Neuronal stem cell (in vitro differentiated cells): ENCODE measurements at regions not wholly inside any gene's neighbourhood (a gene's known extent, or its start where the extent isn't known, plus 50 kb on each side); places are given as distances from the start of the nearest gene placed in this dataset.

Experiments
- DNase-seq: peaks from one replicate; pipeline ENCODE4 v3.0.0-alpha.2; 2013; ENCODE audit warnings: low spot score
- H2AFZ ChIP-seq: one replicate; pipeline ENCODE4 v1.6.1; 2013; ENCODE audit warnings: mild to moderate bottlenecking, low read length, inconsistent platforms
- H2AK5ac ChIP-seq: 2 replicates; pipeline ENCODE4 v1.6.1; 2013; ENCODE audit warnings: low read depth, mild to moderate bottlenecking, inconsistent platforms, low read length, moderate library complexity, mixed read lengths
- H2BK120ac ChIP-seq: 2 replicates; pipeline ENCODE4 v1.6.1; 2013; ENCODE audit warnings: low read depth, mild to moderate bottlenecking, inconsistent platforms, low read length, moderate library complexity, mixed read lengths
- H2BK12ac ChIP-seq: one replicate; pipeline ENCODE4 v1.6.1; 2013; ENCODE audit warnings: low read length, inconsistent platforms
- H2BK15ac ChIP-seq: 2 replicates; pipeline ENCODE4 v1.6.1; 2013; ENCODE audit warnings: mild to moderate bottlenecking, low read length, inconsistent platforms, mixed read lengths
- H2BK5ac ChIP-seq: one replicate; pipeline ENCODE4 v1.6.1; 2013; ENCODE audit warnings: inconsistent platforms, mild to moderate bottlenecking, low read length, moderate library complexity
- H3K14ac ChIP-seq: one replicate; pipeline ENCODE4 v1.6.1; 2013; ENCODE audit warnings: low read length, inconsistent platforms
- H3K18ac ChIP-seq: 2 replicates; pipeline ENCODE4 v1.6.1; 2013; ENCODE audit warnings: low read length, inconsistent platforms
- H3K23ac ChIP-seq: 2 replicates; pipeline ENCODE4 v1.6.1; 2013; ENCODE audit warnings: low read depth, mild to moderate bottlenecking, mixed read lengths, low read length, inconsistent platforms; ENCODE audit not compliant: poor library complexity
- H3K27ac ChIP-seq: replicated peaks from 3 replicates; pipeline ENCODE4 v1.5.1; 2013; ENCODE audit warnings: low read length, inconsistent platforms
- H3K27me3 ChIP-seq, 3 experiments: 2 replicates each; pipeline ENCODE4 v1.6.1; 2013; ENCODE audit warnings: low read length in 3 of 3, mild to moderate bottlenecking in 2 of 3, inconsistent platforms in 1 of 3, low read depth in 1 of 3, mixed read lengths in 1 of 3, moderate library complexity in 1 of 3; ENCODE audit not compliant: control insufficient read depth in 3 of 3, insufficient read depth in 3 of 3
- H3K36me3 ChIP-seq, 2 donors: replicated peaks in 1 of 2; 2 replicates each; pipeline ENCODE4 v1.6.1; 2013; ENCODE audit warnings: low read length in 2 of 2; ENCODE audit not compliant: control insufficient read depth in 2 of 2, insufficient read depth in 2 of 2
- H3K4ac ChIP-seq: 2 replicates; pipeline ENCODE4 v1.6.1; 2013; ENCODE audit warnings: inconsistent platforms, mild to moderate bottlenecking, low read length, moderate library complexity
- H3K4me1 ChIP-seq, 2 donors: 1 replicate in 1 of 2; 2 replicates in 1 of 2; pipeline ENCODE4 v1.6.1; 2013; ENCODE audit warnings: low read length in 2 of 2, low read depth in 1 of 2; ENCODE audit not compliant: control insufficient read depth in 2 of 2, insufficient read depth in 1 of 2
- H3K4me2 ChIP-seq: one replicate; pipeline ENCODE4 v1.6.1; 2013; ENCODE audit warnings: mild to moderate bottlenecking, low read length, inconsistent platforms; ENCODE audit not compliant: insufficient read depth, poor library complexity, severe bottlenecking
- H3K4me3 ChIP-seq, 2 donors: 2 replicates each; pipeline ENCODE4 v1.5.1; 2013; ENCODE audit warnings: low read length in 2 of 2, mild to moderate bottlenecking in 2 of 2, inconsistent platforms in 1 of 2, moderate library complexity in 1 of 2
- H3K79me1 ChIP-seq: one replicate; pipeline ENCODE4 v1.6.1; 2013; ENCODE audit warnings: low read depth, mild to moderate bottlenecking, inconsistent platforms, low read length, moderate library complexity
- H3K9ac ChIP-seq: one replicate; pipeline ENCODE4 v1.6.1; 2013; ENCODE audit warnings: mild to moderate bottlenecking, low read depth, low read length, inconsistent platforms; ENCODE audit not compliant: poor library complexity
- H3K9me3 ChIP-seq, 2 donors: replicated peaks in 1 of 2; 2 replicates each; pipeline versions ENCODE3 to v1.6.1; 2013; ENCODE audit warnings: low read length in 2 of 2, mild to moderate bottlenecking in 2 of 2, inconsistent platforms in 1 of 2, low read depth in 1 of 2, mixed read lengths in 1 of 2, moderate library complexity in 1 of 2; ENCODE audit not compliant: control insufficient read depth in 2 of 2, insufficient read depth in 1 of 2
- H4K8ac ChIP-seq: one replicate; pipeline ENCODE4 v1.6.1; 2013; ENCODE audit warnings: low read depth, mild to moderate bottlenecking, inconsistent platforms, low read length, moderate library complexity
- H4K91ac ChIP-seq: one replicate; pipeline ENCODE4 v1.6.1; 2013; ENCODE audit warnings: low read length, low read depth, mild to moderate bottlenecking, inconsistent platforms; ENCODE audit not compliant: poor library complexity
- WGBS, 2 donors: extraction: QIAGEN DNeasy Blood & Tissue Kit; methylation state at CpG; one replicate each; pipeline ENCODE4 v1.1.7; 2013; ENCODE audit warnings: missing lambda C conversion rate in 2 of 2, mixed read lengths in 1 of 2; ENCODE audit not compliant: insufficient read length in 2 of 2, insufficient replicate concordance in 1 of 2; ENCODE audit errors: extremely low coverage in 2 of 2; 5-methylcytosine and 5-hydroxymethylcytosine counted together

GRCh38 chr4:187724456-187724855 lies 271.1 kb upstream of the ZFP42 start:
- H2AK5ac ChIP-seq = no peak overlapping the region
- no peaks in the 10 kb centered on the region for H3K4me1 ChIP-seq
- no peaks in the 10 kb centered on the region for H3K36me3 ChIP-seq
- H3K18ac ChIP-seq = no peak overlapping the region
- no peak overlapping the region for H4K8ac ChIP-seq
- H3K14ac ChIP-seq = no peak overlapping the region
- no peak for DNase-seq
- peaks cover 0 to 2% of the 10 kb centered on the region in 2 donors for H3K9me3 ChIP-seq
- H2BK12ac ChIP-seq = no peak overlapping the region
- H2AFZ ChIP-seq = no peak overlapping the region
- H3K27me3 ChIP-seq = no peaks in the 10 kb centered on the region
- no peak overlapping the region for H2BK120ac ChIP-seq
- H2BK15ac ChIP-seq = no peak overlapping the region
- no peaks in the 10 kb centered on the region for H3K79me1 ChIP-seq
- H3K4ac ChIP-seq = no peak overlapping the region
- no peak overlapping the region for H3K27ac ChIP-seq
- H4K91ac ChIP-seq = no peak overlapping the region
- H3K4me3 ChIP-seq = no peak overlapping the region
- WGBS, 2 donors = no CpG with 5 or more reads among the region's 5 CpGs
- no peak overlapping the region for H3K23ac ChIP-seq
- no peak overlapping the region for H2BK5ac ChIP-seq
- no peak overlapping the region for H3K9ac ChIP-seq
- no peak overlapping the region for H3K4me2 ChIP-seq

- H4K91ac ChIP-seq = no peak overlapping the region
- no peaks in the 10 kb centered on the region for H3K27me3 ChIP-seq
- H2AFZ ChIP-seq = no peak overlapping the region
- H3K27ac ChIP-seq = no peak overlapping the region
- H3K4ac ChIP-seq = no peak overlapping the region
- no peak overlapping the region for H2AK5ac ChIP-seq
- no peak overlapping the region for H2BK120ac ChIP-seq
- no peak overlapping the region for H3K14ac ChIP-seq
- no peak for DNase-seq
- H3K23ac ChIP-seq = no peak overlapping the region
- H3K36me3 ChIP-seq = no peaks in the 10 kb centered on the region
- no peak overlapping the region for H4K8ac ChIP-seq
- WGBS, 2 donors = no CpG with 5 or more reads among the region's 6 CpGs
- H3K4me2 ChIP-seq = no peak overlapping the region
- no peak overlapping the region for H3K9ac ChIP-seq
- no peak overlapping the region for H3K4me3 ChIP-seq
- H3K18ac ChIP-seq = no peak overlapping the region
- H2BK15ac ChIP-seq = no peak overlapping the region
- H2BK12ac ChIP-seq = no peak overlapping the region
- peaks cover 0 to 6% of the 10 kb centered on the region in 2 donors for H3K9me3 ChIP-seq
- H3K4me1 ChIP-seq = no peaks in the 10 kb centered on the region
- H3K79me1 ChIP-seq = no peaks in the 10 kb centered on the region
- H2BK5ac ChIP-seq = no peak overlapping the region
Measured at GRCh38 chr4:187726485-187726884, 269.1 kb upstream of the ZFP42 start.

- Histone ChIP-seq H3K27ac (no peak overlapping the region), H3K23ac (no peak overlapping the region)
Measured at GRCh38 chr4:187732524-187732923, 263.0 kb upstream of the ZFP42 start.

GRCh38 chr4:187739771-187740170 lies 255.8 kb upstream of the ZFP42 start:
- no peak overlapping the region for H4K91ac ChIP-seq
- H2BK120ac ChIP-seq = no peak overlapping the region
- H3K27ac ChIP-seq = no peak overlapping the region
- no peak overlapping the region for H3K4me3 ChIP-seq
- no peak overlapping the region for H2BK12ac ChIP-seq
- no peak overlapping the region for H3K4ac ChIP-seq
- no peak overlapping the region for H2BK5ac ChIP-seq
- H3K36me3 ChIP-seq = no peaks in the 10 kb centered on the region
- no peak overlapping the region for H2BK15ac ChIP-seq
- H2AFZ ChIP-seq = no peak overlapping the region
- H3K18ac ChIP-seq = no peak overlapping the region
- DNase-seq = no peak
- no peak overlapping the region for H3K9ac ChIP-seq
- no peak overlapping the region for H4K8ac ChIP-seq
- no peaks in the 10 kb centered on the region for H3K4me1 ChIP-seq
- H2AK5ac ChIP-seq = no peak overlapping the region
- no CpG with 5 or more reads among the region's 1 CpG for WGBS, 2 donors
- peaks cover 0 to 7% of the 10 kb centered on the region in 2 donors for H3K9me3 ChIP-seq
- H3K14ac ChIP-seq = no peak overlapping the region
- H3K79me1 ChIP-seq = no peaks in the 10 kb centered on the region
- no peaks in the 10 kb centered on the region for H3K27me3 ChIP-seq
- H3K23ac ChIP-seq = no peak overlapping the region
- no peak overlapping the region for H3K4me2 ChIP-seq

More at GRCh38 chr4:187732524-187732923, 263.0 kb upstream of the ZFP42 start:
- Histone ChIP-seq H2AK5ac (no peak overlapping the region), H3K36me3 (no peaks in the 10 kb centered on the region), H3K4me1 (no peaks in the 10 kb centered on the region), H3K9ac (no peak overlapping the region), H3K18ac (no peak overlapping the region), H3K4me3 (no peak overlapping the region), H3K27me3 (no peaks in the 10 kb centered on the region), H3K9me3 (peaks cover 0 to 5% of the 10 kb centered on the region in 2 donors), H2BK120ac (no peak overlapping the region), H3K14ac (no peak overlapping the region), H2AFZ (no peak overlapping the region), H2BK12ac (no peak overlapping the region), H4K8ac (no peak overlapping the region), H2BK15ac (no peak overlapping the region), H3K4me2 (no peak overlapping the region), H3K4ac (no peak overlapping the region), H4K91ac (no peak overlapping the region), H3K79me1 (no peaks in the 10 kb centered on the region), H2BK5ac (no peak overlapping the region)
- no CpG with 5 or more reads among the region's 3 CpGs for WGBS, 2 donors
- no peak for DNase-seq
